Activated B cell treated with CpG ODN at 0.5 μM for 24 hours (primary cell): ENCODE measurements at regions not wholly inside any gene's neighbourhood (a gene's known extent, or its start where the extent isn't known, plus 50 kb on each side); places are given as distances from the start of the nearest gene placed in this dataset.
"Not testable (repeated sequence)": the region's sequence is repeated elsewhere in the genome, so short reads cannot be mapped to it uniquely, and the experiment has no call there.

ENCODE experiments used
- ATAC-seq: fragments of 200-7000 bp; cut with Tn5 transposase; one replicate; pipeline ENCODE4 v1.10.0; 2021; ENCODE audit warnings: low read depth, mild to moderate bottlenecking, moderate library complexity
- CTCF ChIA-PET: fragments of 350-600 bp; sonication (Branson Sonifier 250); formaldehyde crosslinking; loops from one replicate; lab custom pipeline; 2021; ENCODE audit warnings: antibody characterized with exemption; lab: Charles Lee
- POLR2A ChIA-PET: fragments of 350-600 bp; sonication (Branson Sonifier 250); formaldehyde crosslinking; loops from one replicate; lab custom pipeline; 2021; ENCODE audit warnings: antibody characterized with exemption; lab: Charles Lee
- DNase-seq: peaks from one replicate; pipeline ENCODE4 v3.0.0; 2022
- H3K27ac Mint-ChIP-seq: one replicate; pipeline ENCODE4 v1.8.0; 2020; ENCODE audit warnings: mixed read lengths
- H3K27me3 Mint-ChIP-seq: one replicate; pipeline ENCODE4 v1.8.0; 2021; ENCODE audit warnings: mixed read lengths
- H3K36me3 Mint-ChIP-seq: one replicate; pipeline ENCODE4 v1.8.0; 2021; ENCODE audit warnings: low read depth, mixed read lengths
- H3K4me1 Mint-ChIP-seq: one replicate; pipeline ENCODE4 v1.8.0; 2021; ENCODE audit warnings: mixed read lengths
- H3K4me3 Mint-ChIP-seq: one replicate; pipeline ENCODE4 v1.8.0; 2020; ENCODE audit warnings: mild to moderate bottlenecking, mixed read lengths
- H3K9me3 Mint-ChIP-seq: one replicate; pipeline ENCODE4 v1.8.0; 2020; ENCODE audit warnings: mixed read lengths
- CTCF ChIP-seq: fragments of 200-600 bp; IDR thresholded peaks from one replicate; pipeline ENCODE4 v1.8.0; 2022; ENCODE audit warnings: antibody characterized with exemption, mild to moderate bottlenecking
- intact Hi-C: fragments of 100-400 bp; cut with micrococcal nuclease; formaldehyde crosslinking; loops from one replicate; pipeline ENCODE4 v1.15.1; 2024

- Mint-ChIP-seq H3K27me3 (no peaks in the 10 kb centered on the region), H3K36me3 (no peaks in the 10 kb centered on the region), H3K27ac (no peak overlapping the region), H3K4me1 (no peaks in the 10 kb centered on the region), H3K4me3 (no peak overlapping the region), H3K9me3 (peaks cover 2% of the 10 kb centered on the region)
- ChIA-PET POLR2A (no interaction called here), CTCF (no interaction called here)
- intact Hi-C loops, result no loop called here
- DNase-seq, result no peak
- no peak for TF ChIP-seq CTCF
- no peak for ATAC-seq
Measured at GRCh38 chr4:66284991-66285451, 614.7 kb upstream of the EPHA5 start.

- TF ChIP-seq CTCF, result no peak
- no peak overlapping the region for H3K27ac Mint-ChIP-seq
- no peaks in the 10 kb centered on the region for H3K36me3 Mint-ChIP-seq
- ChIA-PET POLR2A (no interaction called here), CTCF (no interaction called here)
- no peaks in the 10 kb centered on the region for H3K27me3 Mint-ChIP-seq
- DNase-seq (no peak), ATAC-seq (no peak)
- H3K9me3 Mint-ChIP-seq, result no peaks in the 10 kb centered on the region
- intact Hi-C loops, result no loop called here
- H3K4me3 Mint-ChIP-seq, result no peak overlapping the region
- H3K4me1 Mint-ChIP-seq, result no peaks in the 10 kb centered on the region
Measured at GRCh38 chr4:66279084-66279483, 608.8 kb upstream of the EPHA5 start.

GRCh38 chr4:66275411-66276038 is 605.2 kb upstream of the EPHA5 start:
- H3K9me3 Mint-ChIP-seq, result no peaks in the 10 kb centered on the region
- intact Hi-C loops, result no loop called here
- ATAC-seq (no peak), DNase-seq (no peak)
- H3K27me3 Mint-ChIP-seq, result no peaks in the 10 kb centered on the region
- no peak for TF ChIP-seq CTCF
- no peaks in the 10 kb centered on the region for H3K36me3 Mint-ChIP-seq
- no peak overlapping the region for H3K4me3 Mint-ChIP-seq
- POLR2A ChIA-PET, result no interaction called here
- no peak overlapping the region for H3K27ac Mint-ChIP-seq
- CTCF ChIA-PET, result no interaction called here
- H3K4me1 Mint-ChIP-seq, result no peaks in the 10 kb centered on the region

- H3K36me3 Mint-ChIP-seq, result no peaks in the 10 kb centered on the region
- no peak for TF ChIP-seq CTCF
- peaks cover 6% of the 10 kb centered on the region for H3K9me3 Mint-ChIP-seq
- DNase-seq, result no peak
- H3K27ac Mint-ChIP-seq, result no peak overlapping the region
- CTCF ChIA-PET, result no interaction called here
- ATAC-seq, result no peak
- H3K27me3 Mint-ChIP-seq, result no peaks in the 10 kb centered on the region
- H3K4me3 Mint-ChIP-seq, result no peak overlapping the region
- intact Hi-C loops, result no loop called here
- H3K4me1 Mint-ChIP-seq, result no peaks in the 10 kb centered on the region
- POLR2A ChIA-PET, result no interaction called here
Measured at GRCh38 chr4:66273110-66273509, 602.8 kb upstream of the EPHA5 start.

GRCh38 chr4:66270356-66270755 is 600.1 kb upstream of the EPHA5 start:
- POLR2A ChIA-PET, CTCF ChIA-PET, intact Hi-C loops, DNase-seq, H3K36me3 Mint-ChIP-seq, H3K27ac Mint-ChIP-seq, H3K4me3 Mint-ChIP-seq, H3K27me3 Mint-ChIP-seq, H3K4me1 Mint-ChIP-seq, ATAC-seq: not testable (repeated sequence)
- H3K9me3 Mint-ChIP-seq, result peaks cover 11% of the 10 kb centered on the region

GRCh38 chr4:66266554-66266953 is 596.3 kb upstream of the EPHA5 start:
- H3K36me3 Mint-ChIP-seq, ATAC-seq, H3K4me1 Mint-ChIP-seq, H3K27ac Mint-ChIP-seq, H3K4me3 Mint-ChIP-seq, H3K27me3 Mint-ChIP-seq, CTCF ChIA-PET, intact Hi-C loops, DNase-seq, POLR2A ChIA-PET: not testable (repeated sequence)
- peaks cover 12% of the 10 kb centered on the region for H3K9me3 Mint-ChIP-seq
